ENCODE measurements at regions not wholly inside any gene's neighbourhood (a gene's known extent, or its start where the extent isn't known, plus 50 kb on each side); places are given as distances from the start of the nearest gene placed in this dataset.

DNA sequence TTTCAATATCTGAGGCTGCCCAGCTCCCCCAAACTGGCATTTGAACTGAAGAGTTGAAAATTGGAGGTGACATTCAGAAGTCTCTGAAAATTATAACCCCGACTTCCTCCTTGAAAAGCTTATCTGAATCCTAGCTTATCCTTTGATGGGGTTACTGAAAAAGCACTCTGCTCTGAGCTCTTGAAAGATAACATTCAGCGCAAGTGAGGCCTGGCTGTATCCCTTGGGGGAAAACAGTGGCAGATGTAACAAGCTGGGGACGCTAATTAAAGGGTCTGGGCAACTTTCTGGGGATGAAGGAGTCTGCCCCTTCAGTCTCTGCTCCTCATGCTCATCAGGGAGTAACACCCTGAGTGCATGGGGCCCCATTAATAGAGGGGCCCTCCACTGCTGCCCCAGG lies 402.0 kb upstream of the CADM1 start:
- no peaks in the 10 kb centered on the region for H3K4me1 Mint-ChIP-seq (ENCODE audit: low read depth in 2 of 2)
- H3K27ac Mint-ChIP-seq: no peak overlapping the region
- DNase-seq (ENCODE audit: low spot score): no peak
- no peaks in the 10 kb centered on the region for H3K9me3 Mint-ChIP-seq
- ATAC-seq: no peak
- H3K36me3 Mint-ChIP-seq: no peaks in the 10 kb centered on the region
- H3K27me3 Mint-ChIP-seq: peaks cover 0 to 17% of the 10 kb centered on the region in 2 donors
- H3K4me3 Mint-ChIP-seq: no peak overlapping the region

- H3K4me3 Mint-ChIP-seq: no peak overlapping the region
- no peak overlapping the region for H3K27ac Mint-ChIP-seq
- no peaks in the 10 kb centered on the region for H3K4me1 Mint-ChIP-seq (ENCODE audit: low read depth in 2 of 2)
- DNase-seq (ENCODE audit: low spot score) (no peak), ATAC-seq (no peak)
- H3K27me3 Mint-ChIP-seq: peaks cover 0 to 17% of the 10 kb centered on the region in 2 donors
- H3K36me3 Mint-ChIP-seq: no peaks in the 10 kb centered on the region
- H3K9me3 Mint-ChIP-seq: no peaks in the 10 kb centered on the region
Measured at GRCh38 chr11:115905341-115906000, 401.3 kb upstream of the CADM1 start.

- ATAC-seq: no peak
- no peaks in the 10 kb centered on the region for H3K4me1 Mint-ChIP-seq (ENCODE audit: low read depth in 2 of 2)
- no peak overlapping the region for H3K27ac Mint-ChIP-seq
- peaks cover 2% of the 10 kb centered on the region for H3K9me3 Mint-ChIP-seq
- H3K27me3 Mint-ChIP-seq: peaks cover 0 to 24% of the 10 kb centered on the region in 2 donors
- DNase-seq (ENCODE audit: low spot score): no peak
- H3K4me3 Mint-ChIP-seq: no peak overlapping the region
- no peaks in the 10 kb centered on the region for H3K36me3 Mint-ChIP-seq
Measured at GRCh38 chr11:115903179-115903578, 399.0 kb upstream of the CADM1 start.

DNA sequence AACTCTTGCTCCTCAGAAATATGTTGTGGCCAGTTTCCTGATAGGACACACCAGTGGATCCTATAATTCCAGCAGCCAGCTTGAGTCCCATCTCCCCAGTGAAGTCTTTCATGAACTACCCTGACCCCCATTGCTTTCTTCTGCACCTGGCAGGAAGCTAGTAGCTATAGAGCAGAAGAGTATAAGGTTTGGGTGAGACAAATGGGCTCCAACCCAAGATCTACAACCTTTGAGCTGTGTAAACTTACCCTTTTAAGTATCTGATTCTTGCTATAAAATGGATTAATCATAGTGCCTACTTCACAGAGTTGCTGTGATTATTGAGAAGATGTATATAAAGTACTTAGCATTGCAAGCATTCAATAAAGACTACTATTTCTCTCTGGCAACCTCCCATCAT lies 396.9 kb upstream of the CADM1 start:
- ATAC-seq (no peak), DNase-seq (ENCODE audit: low spot score) (no peak)
- Mint-ChIP-seq H3K9me3 (peaks cover 2% of the 10 kb centered on the region), H3K27me3 (peaks cover 0 to 21% of the 10 kb centered on the region in 2 donors), H3K4me3 (no peak overlapping the region), H3K36me3 (no peaks in the 10 kb centered on the region), H3K4me1 (ENCODE audit: low read depth in 2 of 2) (no peaks in the 10 kb centered on the region), H3K27ac (no peak overlapping the region)

DNA sequence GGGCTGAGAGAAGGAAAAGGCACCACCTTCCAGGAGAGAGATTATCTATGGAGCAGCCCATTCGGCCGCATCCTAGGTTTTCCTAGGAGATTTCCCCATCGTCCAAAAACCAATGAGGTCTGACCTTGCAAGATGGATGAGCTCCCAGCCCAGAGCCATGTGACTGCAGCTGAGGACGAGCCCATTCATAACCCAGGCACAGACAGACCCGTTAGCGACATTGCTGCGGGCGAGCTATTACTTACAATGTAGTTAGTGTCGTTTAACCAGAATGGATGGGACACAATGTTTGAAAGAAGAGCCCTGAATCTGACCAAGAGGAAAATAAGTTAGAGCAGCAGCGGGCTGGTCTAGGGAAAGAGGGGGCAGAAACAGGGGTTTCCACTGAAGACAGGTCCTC lies 395.9 kb upstream of the CADM1 start:
- no peak for DNase-seq (ENCODE audit: low spot score)
- no peak for ATAC-seq
- no peaks in the 10 kb centered on the region for H3K4me1 Mint-ChIP-seq (ENCODE audit: low read depth in 2 of 2)

DNA sequence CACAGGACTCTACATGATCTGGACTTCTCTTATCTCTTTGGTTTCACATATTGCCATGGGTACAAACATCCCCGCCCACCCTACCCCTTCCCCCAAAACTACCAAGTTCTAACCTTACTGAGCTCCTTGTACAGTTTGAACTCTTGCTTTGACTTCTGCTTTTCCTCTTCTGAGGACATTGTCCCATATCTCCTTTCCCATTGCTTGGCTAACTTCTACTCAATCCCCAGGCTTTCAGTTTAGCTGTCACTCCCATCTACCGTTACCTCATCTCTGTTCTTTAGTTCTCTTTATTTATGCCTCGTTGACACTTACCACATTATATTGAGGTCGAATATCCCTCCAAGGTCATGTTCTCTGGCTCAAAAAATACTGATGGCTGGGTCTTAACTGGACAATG lies 393.5 kb upstream of the CADM1 start:
- ATAC-seq: no peak
- H3K36me3 Mint-ChIP-seq: no peaks in the 10 kb centered on the region
- H3K9me3 Mint-ChIP-seq: peaks cover 2% of the 10 kb centered on the region
- no peak for DNase-seq (ENCODE audit: low spot score)
- no peak overlapping the region for H3K27ac Mint-ChIP-seq
- H3K4me3 Mint-ChIP-seq: no peak overlapping the region
- H3K4me1 Mint-ChIP-seq (ENCODE audit: low read depth in 2 of 2): no peaks in the 10 kb centered on the region
- H3K27me3 Mint-ChIP-seq: peaks cover 0 to 11% of the 10 kb centered on the region in 2 donors

More for the DNA sequence above, 395.9 kb upstream of the CADM1 start:
- Mint-ChIP-seq H3K4me3 (no peak overlapping the region), H3K27ac (no peak overlapping the region), H3K27me3 (peaks cover 0 to 21% of the 10 kb centered on the region in 2 donors), H3K36me3 (no peaks in the 10 kb centered on the region), H3K9me3 (peaks cover 2% of the 10 kb centered on the region)

GRCh38 chr11:115896084-115896483 lies 391.9 kb upstream of the CADM1 start:
- no peak overlapping the region for H3K27ac Mint-ChIP-seq
- peaks cover 0 to 11% of the 10 kb centered on the region in 2 donors for H3K27me3 Mint-ChIP-seq
- DNase-seq (ENCODE audit: low spot score) (no peak), ATAC-seq (peak in 1 of 2 donors; percentile 27)
- H3K36me3 Mint-ChIP-seq: no peaks in the 10 kb centered on the region
- H3K9me3 Mint-ChIP-seq: peaks cover 2% of the 10 kb centered on the region
- no peak overlapping the region for H3K4me3 Mint-ChIP-seq
- no peaks in the 10 kb centered on the region for H3K4me1 Mint-ChIP-seq (ENCODE audit: low read depth in 2 of 2)

- Mint-ChIP-seq H3K36me3 (no peaks in the 10 kb centered on the region), H3K9me3 (peaks cover 2% of the 10 kb centered on the region), H3K27me3 (peaks cover 0 to 11% of the 10 kb centered on the region in 2 donors), H3K4me1 (ENCODE audit: low read depth in 2 of 2) (no peaks in the 10 kb centered on the region), H3K27ac (no peak overlapping the region), H3K4me3 (no peak overlapping the region)
- DNase-seq (ENCODE audit: low spot score) (no peak), ATAC-seq (no peak)
Measured at GRCh38 chr11:115895594-115895993, 391.4 kb upstream of the CADM1 start.

DNA sequence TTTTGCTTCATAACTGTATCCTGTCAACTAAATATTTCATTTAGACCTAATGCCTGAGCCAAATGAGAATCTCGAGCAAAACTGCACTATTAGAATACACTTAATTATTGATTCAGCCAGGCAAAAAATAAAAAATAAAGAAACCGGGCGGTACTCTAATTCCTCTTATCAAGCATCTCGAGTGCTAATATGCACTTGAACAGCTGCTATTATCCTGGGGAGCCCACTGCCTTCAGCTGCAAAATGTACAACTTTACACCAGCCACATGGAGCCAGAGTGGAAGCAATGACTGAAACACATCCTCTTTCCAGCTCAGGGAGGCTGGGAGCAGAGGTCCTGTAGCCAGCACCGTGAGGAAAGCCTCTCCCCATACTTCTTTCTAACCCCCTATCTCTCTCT lies 390.0 kb upstream of the CADM1 start:
- Mint-ChIP-seq H3K27ac (no peak overlapping the region), H3K36me3 (no peaks in the 10 kb centered on the region), H3K4me3 (no peak overlapping the region), H3K4me1 (ENCODE audit: low read depth in 2 of 2) (no peaks in the 10 kb centered on the region), H3K27me3 (peaks cover 0 to 11% of the 10 kb centered on the region in 2 donors), H3K9me3 (peaks cover 2% of the 10 kb centered on the region)
- DNase-seq (ENCODE audit: low spot score) (no peak), ATAC-seq (no peak)

GRCh38 chr11:115893461-115894099 lies 389.4 kb upstream of the CADM1 start:
- Mint-ChIP-seq H3K4me3 (no peak overlapping the region), H3K27me3 (peaks cover 0 to 13% of the 10 kb centered on the region in 2 donors), H3K4me1 (ENCODE audit: low read depth in 2 of 2) (no peaks in the 10 kb centered on the region), H3K27ac (no peak overlapping the region), H3K9me3 (peaks cover 2% of the 10 kb centered on the region), H3K36me3 (no peaks in the 10 kb centered on the region)
- DNase-seq (ENCODE audit: low spot score): no peak
- no peak for ATAC-seq

- Mint-ChIP-seq H3K9me3 (no peaks in the 10 kb centered on the region), H3K27me3 (peaks cover 0 to 11% of the 10 kb centered on the region in 2 donors), H3K4me3 (no peak overlapping the region), H3K4me1 (ENCODE audit: low read depth in 2 of 2) (no peaks in the 10 kb centered on the region), H3K36me3 (no peaks in the 10 kb centered on the region), H3K27ac (no peak overlapping the region)
- DNase-seq (ENCODE audit: low spot score): no peak
- no peak for ATAC-seq
Measured at GRCh38 chr11:115892016-115892415, 387.8 kb upstream of the CADM1 start.

DNA sequence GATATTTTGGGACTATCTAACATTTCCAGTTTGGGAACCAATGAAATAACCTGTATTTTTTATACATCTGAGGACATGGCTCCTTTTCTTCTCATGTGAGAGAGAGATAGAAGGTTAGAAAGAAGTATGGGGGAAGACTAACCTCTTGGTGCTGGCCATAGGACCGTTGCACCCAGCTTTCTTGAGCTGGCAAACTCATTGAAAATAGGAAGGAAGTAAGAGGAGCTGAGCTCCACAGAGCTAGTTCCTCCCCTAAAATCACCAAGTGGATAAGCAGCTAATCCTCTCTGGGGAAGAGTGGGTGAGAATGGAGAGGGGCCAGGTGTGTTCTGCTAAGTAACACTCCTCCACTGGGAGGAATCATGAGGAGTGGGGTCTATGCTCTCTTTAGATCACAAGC lies 387.4 kb upstream of the CADM1 start:
- no peaks in the 10 kb centered on the region for H3K4me1 Mint-ChIP-seq (ENCODE audit: low read depth in 2 of 2)
- peaks cover 0 to 11% of the 10 kb centered on the region in 2 donors for H3K27me3 Mint-ChIP-seq
- no peaks in the 10 kb centered on the region for H3K36me3 Mint-ChIP-seq
- DNase-seq (ENCODE audit: low spot score): no peak
- H3K9me3 Mint-ChIP-seq: no peaks in the 10 kb centered on the region
- H3K4me3 Mint-ChIP-seq: no peak overlapping the region
- H3K27ac Mint-ChIP-seq: no peak overlapping the region
- ATAC-seq: no peak

- no peaks in the 10 kb centered on the region for H3K36me3 Mint-ChIP-seq
- H3K4me3 Mint-ChIP-seq: no peak overlapping the region
- peaks cover 0 to 11% of the 10 kb centered on the region in 2 donors for H3K27me3 Mint-ChIP-seq
- no peak for DNase-seq (ENCODE audit: low spot score)
- no peak overlapping the region for H3K27ac Mint-ChIP-seq
- ATAC-seq: no peak
- H3K4me1 Mint-ChIP-seq (ENCODE audit: low read depth in 2 of 2): no peaks in the 10 kb centered on the region
- no peaks in the 10 kb centered on the region for H3K9me3 Mint-ChIP-seq
Measured at GRCh38 chr11:115890500-115890899, 386.3 kb upstream of the CADM1 start.

GRCh38 chr11:115889712-115890111 lies 385.5 kb upstream of the CADM1 start:
- Mint-ChIP-seq H3K27me3 (peaks cover 0 to 11% of the 10 kb centered on the region in 2 donors), H3K4me3 (no peak overlapping the region), H3K36me3 (no peaks in the 10 kb centered on the region), H3K9me3 (no peaks in the 10 kb centered on the region), H3K4me1 (ENCODE audit: low read depth in 2 of 2) (no peaks in the 10 kb centered on the region), H3K27ac (no peak overlapping the region)
- no peak for DNase-seq (ENCODE audit: low spot score)
- ATAC-seq: no peak

Data from natural killer cell treated with Interleukin-12 subunit alpha and Interleukin-12 subunit beta and Interleukin-15 and Interleukin-18, amount 100 ng/mL, for 72 hours (primary cell).